ENCODE measurements at regions not wholly inside any gene's neighbourhood (a gene's known extent, or its start where the extent isn't known, plus 50 kb on each side); places are given as distances from the start of the nearest gene placed in this dataset.

GRCh38 chr10:121413951-121414350 is 184.3 kb downstream of the FGFR2 start:
- no peak for DNase-seq (ENCODE audit: low read depth)
- TF ChIP-seq CTCF (IDR thresholded peaks at IDR 0.05; ENCODE audit: low read length, missing control alignments) = no peak
- H3K4me3 ChIP-seq (replicated peaks; ENCODE audit: low read depth, low read length) = no peak overlapping the region

GRCh38 chr10:121414366-121415062 is 183.7 kb downstream of the FGFR2 start:
- DNase-seq (ENCODE audit: low read depth) = no peak
- H3K4me3 ChIP-seq (replicated peaks; ENCODE audit: low read depth, low read length) = no peak overlapping the region
- TF ChIP-seq CTCF (IDR thresholded peaks at IDR 0.05; ENCODE audit: low read length, missing control alignments) = no peak

- no peak overlapping the region for H3K4me3 ChIP-seq (replicated peaks; ENCODE audit: low read depth, low read length)
- no peak for DNase-seq (ENCODE audit: low read depth)
- TF ChIP-seq CTCF (IDR thresholded peaks at IDR 0.05; ENCODE audit: low read length, missing control alignments) = no peak
Observed at GRCh38 chr10:121415063-121415399, 183.2 kb downstream of the FGFR2 start.

- H3K4me3 ChIP-seq (replicated peaks; ENCODE audit: low read depth, low read length) = no peak overlapping the region
- no peak for TF ChIP-seq CTCF (IDR thresholded peaks at IDR 0.05; ENCODE audit: low read length, missing control alignments)
- no peak for DNase-seq (ENCODE audit: low read depth)
Observed at GRCh38 chr10:121416071-121416470, 182.2 kb downstream of the FGFR2 start.

GRCh38 chr10:121417298-121417697 is 180.9 kb downstream of the FGFR2 start:
- H3K4me3 ChIP-seq (replicated peaks; ENCODE audit: low read depth, low read length) = no peak overlapping the region
- TF ChIP-seq CTCF (IDR thresholded peaks at IDR 0.05; ENCODE audit: low read length, missing control alignments) = no peak
- no peak for DNase-seq (ENCODE audit: low read depth)

GRCh38 chr10:121418126-121418777 is 180.0 kb downstream of the FGFR2 start:
- TF ChIP-seq CTCF (IDR thresholded peaks at IDR 0.05; ENCODE audit: low read length, missing control alignments) = no peak
- no peak for DNase-seq (ENCODE audit: low read depth)
- no peak overlapping the region for H3K4me3 ChIP-seq (replicated peaks; ENCODE audit: low read depth, low read length)

- no peak overlapping the region for H3K4me3 ChIP-seq (replicated peaks; ENCODE audit: low read depth, low read length)
- DNase-seq (ENCODE audit: low read depth) = no peak
Observed at GRCh38 chr10:121420006-121420405, 178.2 kb downstream of the FGFR2 start.

More at GRCh38 chr10:121420006-121420405, 178.2 kb downstream of the FGFR2 start:
- no peak for TF ChIP-seq CTCF (IDR thresholded peaks at IDR 0.05; ENCODE audit: low read length, missing control alignments)
